ENCODE measurements at regions not wholly inside any gene's neighbourhood (a gene's known extent, or its start where the extent isn't known, plus 50 kb on each side); places are given as distances from the start of the nearest gene placed in this dataset.

DNA sequence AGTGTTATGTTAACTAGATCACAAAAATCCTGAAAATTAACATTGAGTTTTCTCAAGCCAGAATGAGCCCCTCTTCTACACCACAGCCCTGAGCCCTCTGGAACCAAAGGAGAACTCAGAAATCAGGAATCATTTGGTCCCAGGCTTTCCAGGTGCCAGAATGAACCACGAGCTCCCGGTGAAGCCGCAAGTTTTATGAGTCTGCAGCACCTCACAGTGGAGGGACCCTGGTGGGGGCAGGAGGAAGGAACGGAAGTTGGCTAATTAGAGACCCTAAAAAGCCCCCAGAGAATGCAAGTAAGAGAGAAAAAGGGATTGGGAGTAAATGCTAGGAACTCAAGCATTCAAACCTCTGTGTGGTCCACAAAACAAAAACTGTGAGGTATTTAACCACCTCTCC, 52.9 kb upstream of the BCL2L14 start:
- Histone ChIP-seq H3K9me3 (ENCODE audit: low read length) (no peaks in the 10 kb centered on the region), H3K4me1 (ENCODE audit: insufficient read depth, low read length, poor library complexity, severe bottlenecking) (peaks cover 42% of the 10 kb centered on the region), H3K9me2 (ENCODE audit: insufficient read depth, low read length) (no peaks in the 10 kb centered on the region), H3K79me2 (ENCODE audit: insufficient read depth, low read depth, low read length) (no peaks in the 10 kb centered on the region), H3K27ac (ENCODE audit: low read depth, low read length, poor library complexity, severe bottlenecking) (no peak overlapping the region), H3K36me3 (ENCODE audit: insufficient read depth, low read length) (no peaks in the 10 kb centered on the region), H3K4me3 (ENCODE audit: low read depth, low read length, poor library complexity, severe bottlenecking) (no peak overlapping the region), H3K4me2 (ENCODE audit: low read length) (no peak overlapping the region), H4K20me1 (ENCODE audit: insufficient read depth, low read length) (no peaks in the 10 kb centered on the region), H2AFZ (ENCODE audit: low read length) (no peak overlapping the region)
- DNase-seq (ENCODE audit: low spot score) = no peak
- POLR2A ChIA-PET = no interaction called here
- TF ChIP-seq EZH2phosphoT487 (IDR thresholded peaks at IDR 0.05; ENCODE audit: borderline replicate concordance, low read depth, low read length) = no peak
- TF ChIP-seq, protein P1, sequence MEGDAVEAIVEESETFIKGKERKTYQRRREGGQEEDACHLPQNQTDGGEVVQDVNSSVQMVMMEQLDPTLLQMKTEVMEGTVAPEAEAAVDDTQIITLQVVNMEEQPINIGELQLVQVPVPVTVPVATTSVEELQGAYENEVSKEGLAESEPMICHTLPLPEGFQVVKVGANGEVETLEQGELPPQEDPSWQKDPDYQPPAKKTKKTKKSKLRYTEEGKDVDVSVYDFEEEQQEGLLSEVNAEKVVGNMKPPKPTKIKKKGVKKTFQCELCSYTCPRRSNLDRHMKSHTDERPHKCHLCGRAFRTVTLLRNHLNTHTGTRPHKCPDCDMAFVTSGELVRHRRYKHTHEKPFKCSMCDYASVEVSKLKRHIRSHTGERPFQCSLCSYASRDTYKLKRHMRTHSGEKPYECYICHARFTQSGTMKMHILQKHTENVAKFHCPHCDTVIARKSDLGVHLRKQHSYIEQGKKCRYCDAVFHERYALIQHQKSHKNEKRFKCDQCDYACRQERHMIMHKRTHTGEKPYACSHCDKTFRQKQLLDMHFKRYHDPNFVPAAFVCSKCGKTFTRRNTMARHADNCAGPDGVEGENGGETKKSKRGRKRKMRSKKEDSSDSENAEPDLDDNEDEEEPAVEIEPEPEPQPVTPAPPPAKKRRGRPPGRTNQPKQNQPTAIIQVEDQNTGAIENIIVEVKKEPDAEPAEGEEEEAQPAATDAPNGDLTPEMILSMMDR (conservative IDR thresholded peaks at IDR 0.05; ENCODE audit: low read length) = peak; percentile 59
- CTCF ChIA-PET (ENCODE audit: unreplicated experiment) = no interaction called here
- intact Hi-C loops (cut with micrococcal nuclease; ENCODE audit: unreplicated experiment) = no loop called here
- BruUV-seq (replicated peaks) = no TSS peak

DNA sequence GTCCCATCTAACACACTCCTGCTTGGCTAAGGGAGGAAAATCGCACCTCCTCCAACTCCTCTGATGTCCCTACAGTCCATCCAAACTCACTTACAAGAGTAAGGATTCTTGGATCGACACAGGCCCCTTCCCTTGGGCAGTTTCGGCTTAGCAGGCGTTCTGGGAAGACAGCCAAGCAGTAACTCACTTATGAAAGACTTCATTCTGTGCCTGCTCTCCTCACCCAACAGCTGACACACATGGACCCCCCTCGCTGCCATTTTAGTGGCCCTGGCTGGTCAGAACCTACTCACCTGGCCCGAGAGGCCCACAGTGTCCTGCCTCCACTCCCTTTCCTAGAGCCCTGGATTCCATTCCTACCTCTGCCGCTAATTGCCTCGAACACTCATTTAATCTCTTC, 52.3 kb upstream of the BCL2L14 start:
- intact Hi-C loops (cut with micrococcal nuclease; ENCODE audit: unreplicated experiment) = no loop called here
- Histone ChIP-seq H3K9me3 (ENCODE audit: low read length) (no peaks in the 10 kb centered on the region), H3K36me3 (ENCODE audit: insufficient read depth, low read length) (no peaks in the 10 kb centered on the region), H2AFZ (ENCODE audit: low read length) (no peak overlapping the region), H3K79me2 (ENCODE audit: insufficient read depth, low read depth, low read length) (no peaks in the 10 kb centered on the region; the same call in 1 of the 2 replicates), H3K27ac (ENCODE audit: low read depth, low read length, poor library complexity, severe bottlenecking) (no peak overlapping the region), H3K4me1 (ENCODE audit: insufficient read depth, low read length, poor library complexity, severe bottlenecking) (peaks cover 49% of the 10 kb centered on the region), H4K20me1 (ENCODE audit: insufficient read depth, low read length) (no peaks in the 10 kb centered on the region), H3K4me3 (ENCODE audit: low read depth, low read length, poor library complexity, severe bottlenecking) (no peak overlapping the region), H3K9me2 (ENCODE audit: insufficient read depth, low read length) (no peaks in the 10 kb centered on the region), H3K4me2 (ENCODE audit: low read length) (no peak overlapping the region)
- no TSS peak for BruUV-seq (replicated peaks)
- POLR2A ChIA-PET = no interaction called here
- TF ChIP-seq EZH2phosphoT487 (IDR thresholded peaks at IDR 0.05; ENCODE audit: borderline replicate concordance, low read depth, low read length) = no peak
- TF ChIP-seq, protein P1 (conservative IDR thresholded peaks at IDR 0.05; ENCODE audit: low read length) = no peak
- CTCF ChIA-PET (ENCODE audit: unreplicated experiment) = no interaction called here
- DNase-seq (ENCODE audit: low spot score) = no peak

DNA sequence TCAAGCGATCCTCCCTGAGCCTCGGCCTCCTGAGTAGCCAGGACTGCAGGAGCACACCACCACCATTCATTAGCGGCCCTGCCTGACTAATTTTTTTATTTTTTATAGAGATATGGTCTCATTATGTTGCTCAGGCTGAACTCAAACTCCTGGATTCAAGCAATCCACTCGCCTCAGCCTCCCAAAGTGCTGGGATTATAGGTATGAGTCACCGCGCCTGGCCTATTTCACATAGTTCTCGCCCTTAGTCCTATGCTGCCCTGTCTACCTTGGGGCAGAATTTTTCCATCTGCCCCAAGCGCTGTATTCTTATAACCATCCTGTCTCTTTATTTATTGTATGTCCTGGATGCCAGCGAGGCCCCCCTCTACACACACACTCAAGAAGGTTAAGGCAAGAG, 50.9 kb upstream of the BCL2L14 start:
- CTCF ChIA-PET (ENCODE audit: unreplicated experiment) = no interaction called here
- Histone ChIP-seq H3K4me1 (ENCODE audit: insufficient read depth, low read length, poor library complexity, severe bottlenecking) (peaks cover 63% of the 10 kb centered on the region), H3K9me2 (ENCODE audit: insufficient read depth, low read length) (no peaks in the 10 kb centered on the region), H3K79me2 (ENCODE audit: insufficient read depth, low read depth, low read length) (no peaks in the 10 kb centered on the region; the same call in 1 of the 2 replicates), H3K27ac (ENCODE audit: low read depth, low read length, poor library complexity, severe bottlenecking) (no peak overlapping the region), H2AFZ (ENCODE audit: low read length) (no peak overlapping the region; the same call in 1 of the 2 replicates), H4K20me1 (ENCODE audit: insufficient read depth, low read length) (no peaks in the 10 kb centered on the region), H3K9me3 (ENCODE audit: low read length) (no peaks in the 10 kb centered on the region), H3K4me3 (ENCODE audit: low read depth, low read length, poor library complexity, severe bottlenecking) (no peak overlapping the region), H3K4me2 (ENCODE audit: low read length) (no peak overlapping the region), H3K36me3 (ENCODE audit: insufficient read depth, low read length) (no peaks in the 10 kb centered on the region)
- POLR2A ChIA-PET = no interaction called here
- no TSS peak for BruUV-seq (replicated peaks)
- TF ChIP-seq, protein P1 (conservative IDR thresholded peaks at IDR 0.05; ENCODE audit: low read length) = no peak
- no peak for TF ChIP-seq EZH2phosphoT487 (IDR thresholded peaks at IDR 0.05; ENCODE audit: borderline replicate concordance, low read depth, low read length)
- intact Hi-C loops (cut with micrococcal nuclease; ENCODE audit: unreplicated experiment) = loop anchor here (2.0 to 5.0 kb wide), 2 partner anchors 261 to 1808 kb away; partner anchors contain the start of gene GABARAPL1
- no peak for DNase-seq (ENCODE audit: low spot score)
